ENCODE measurements at regions not wholly inside any gene's neighbourhood (a gene's known extent, or its start where the extent isn't known, plus 50 kb on each side); places are given as distances from the start of the nearest gene placed in this dataset.
"Not testable (repeated sequence)": the region's sequence is repeated elsewhere in the genome, so short reads cannot be mapped to it uniquely, and the experiment has no call there.

DNA sequence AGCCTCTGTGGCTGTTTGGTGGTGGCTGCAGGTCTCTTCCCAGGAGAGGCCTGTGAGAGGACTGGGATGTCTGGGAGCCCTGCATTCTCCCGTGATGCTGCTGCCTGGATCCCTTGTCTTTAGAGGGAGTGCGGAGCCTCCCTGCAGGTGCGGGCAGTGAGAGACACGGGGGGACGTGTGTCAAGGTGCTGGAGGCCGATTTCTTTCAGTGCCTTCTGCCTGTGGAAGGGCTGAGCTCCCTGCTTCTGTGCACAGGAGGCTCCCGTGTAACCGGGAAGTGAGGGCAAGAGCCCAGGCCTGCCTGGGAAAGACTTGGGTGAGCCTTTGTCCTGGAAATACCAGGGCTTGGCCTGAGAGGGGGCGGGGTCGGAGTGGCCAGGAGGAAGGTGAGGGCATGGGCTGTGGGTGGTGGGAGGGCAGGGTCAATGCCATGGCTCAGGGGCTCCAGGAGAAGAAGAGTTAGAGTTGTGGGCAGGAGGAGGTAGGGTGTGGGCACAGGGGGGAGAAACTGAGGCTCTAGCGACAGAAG lies 372.2 kb downstream of the TMEM121 start:
- DNase-seq (ENCODE audit: low read depth, low spot score) = no peak

DNA sequence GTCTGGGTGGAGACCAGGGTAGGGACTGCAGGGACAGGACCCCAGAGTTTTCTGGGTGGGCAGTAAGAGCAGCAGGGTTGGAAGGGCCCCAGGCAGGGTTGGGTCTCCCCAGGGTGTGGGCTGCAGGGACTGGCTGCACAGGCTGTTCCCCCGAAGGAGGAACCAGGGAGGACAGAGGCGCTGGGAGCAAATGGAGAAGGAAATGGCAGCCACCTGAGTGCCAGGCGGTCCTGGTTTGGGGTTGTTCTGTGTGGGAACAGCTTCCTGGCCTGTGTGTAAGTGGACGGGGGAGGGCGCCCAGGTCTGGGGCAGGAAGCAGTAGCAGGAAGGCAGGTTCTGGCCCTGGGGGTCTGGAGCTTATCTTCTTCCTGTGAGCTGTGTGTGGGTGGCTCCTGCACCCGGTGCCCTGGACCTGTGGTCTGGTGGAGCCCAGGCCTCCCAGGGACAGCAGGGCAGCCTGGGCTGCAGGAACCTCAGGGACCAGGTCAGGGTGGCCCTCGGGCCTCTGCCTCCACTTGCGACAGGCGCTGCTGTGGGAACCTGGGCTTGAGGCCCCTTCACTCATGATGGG lies 372.8 kb downstream of the TMEM121 start:
- no peak for DNase-seq (ENCODE audit: low read depth, low spot score)

- DNase-seq (ENCODE audit: low read depth, low spot score) = no peak
Measured at GRCh38 chr14:105899657-105900397, 373.4 kb downstream of the TMEM121 start.

DNA sequence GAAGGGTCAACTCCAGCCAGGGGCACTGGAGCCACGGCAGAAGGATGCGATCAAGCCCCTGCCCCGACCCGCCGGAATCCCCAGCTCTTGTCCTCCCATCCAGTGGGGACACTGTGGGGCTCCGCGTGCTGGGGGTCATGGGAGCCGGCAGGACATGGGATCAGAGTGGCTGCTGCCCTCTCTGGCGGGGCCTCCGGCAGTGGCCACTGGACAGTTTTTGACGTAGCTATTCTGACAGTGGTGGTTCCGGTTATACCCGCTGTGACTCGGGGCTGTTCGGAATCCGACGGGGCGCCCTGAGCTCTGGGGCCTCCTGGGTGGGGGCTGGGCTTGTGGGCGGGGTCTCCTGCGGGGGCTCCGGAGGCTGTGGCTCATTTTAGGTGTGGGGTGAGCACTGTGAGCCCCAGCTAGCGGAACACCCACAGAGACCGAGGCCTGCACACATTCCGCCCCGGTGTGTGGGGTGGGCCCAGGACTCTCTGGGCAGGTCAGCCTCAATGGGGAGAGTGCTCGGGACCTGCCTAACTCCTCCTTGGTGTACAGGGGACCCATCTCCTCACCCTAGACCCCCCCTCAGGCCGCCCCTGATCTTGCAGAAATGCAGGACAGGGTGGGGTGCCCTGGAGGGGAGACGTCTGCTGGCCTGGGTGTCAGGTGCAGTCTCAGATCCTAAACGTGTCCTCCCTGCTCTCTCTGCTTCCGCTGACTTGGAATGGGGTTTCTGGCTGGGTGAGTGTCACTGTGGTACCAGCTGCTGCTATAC lies 374.2 kb downstream of the TMEM121 start:
- DNase-seq (ENCODE audit: low read depth, low spot score) = no peak

DNA sequence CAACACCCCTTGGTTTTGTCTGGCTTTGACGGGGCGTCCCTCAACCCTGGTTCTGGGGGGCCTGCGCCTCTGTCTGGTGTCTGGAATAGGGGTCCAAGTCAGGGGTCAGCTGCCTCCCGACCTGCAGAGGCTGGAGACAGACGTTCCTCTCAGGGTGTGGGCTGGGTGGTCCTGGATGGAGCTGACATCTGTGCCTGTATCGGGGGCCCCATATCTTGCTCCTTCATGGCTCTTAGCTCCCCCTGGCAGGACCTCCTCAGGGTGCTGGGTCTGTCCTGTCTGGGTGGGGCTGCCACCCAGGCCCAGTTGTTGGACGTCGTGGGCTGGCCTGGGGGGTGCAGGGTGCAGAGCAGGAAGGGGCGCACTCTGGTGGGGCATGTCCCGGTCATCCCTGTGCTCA lies 374.8 kb downstream of the TMEM121 start:
- no peak for DNase-seq (ENCODE audit: low read depth, low spot score)

GRCh38 chr14:105902131-105902898 lies 375.9 kb downstream of the TMEM121 start:
- DNase-seq (ENCODE audit: low read depth, low spot score) = no peak

DNA sequence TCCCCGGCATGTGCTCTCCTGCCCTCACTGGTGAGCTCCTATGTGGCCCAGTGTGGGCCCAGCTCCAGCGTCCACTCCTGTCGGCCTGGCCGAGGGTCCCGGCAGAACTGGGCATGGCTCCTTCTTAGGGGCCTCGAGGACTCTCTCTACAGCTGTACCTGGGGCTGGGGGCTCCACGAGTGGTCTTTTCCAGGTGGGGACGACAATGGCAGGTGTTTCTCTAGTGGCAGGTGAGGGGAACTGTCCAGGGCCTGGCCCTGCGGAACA lies 376.4 kb downstream of the TMEM121 start:
- not testable (repeated sequence) for DNase-seq (ENCODE audit: low read depth, low spot score)

GRCh38 chr14:105903971-105904370 lies 377.6 kb downstream of the TMEM121 start:
- DNase-seq (ENCODE audit: low read depth, low spot score) = no peak

- DNase-seq (ENCODE audit: low read depth, low spot score) = no peak
Measured at GRCh38 chr14:105904379-105904778, 378.0 kb downstream of the TMEM121 start.

GRCh38 chr14:105905456-105905855 lies 379.1 kb downstream of the TMEM121 start:
- DNase-seq (ENCODE audit: low read depth, low spot score) = no peak

- no peak for DNase-seq (ENCODE audit: low read depth, low spot score)
Measured at GRCh38 chr14:105907276-105907675, 380.9 kb downstream of the TMEM121 start.

GRCh38 chr14:105908006-105908405 lies 381.6 kb downstream of the TMEM121 start:
- DNase-seq (ENCODE audit: low read depth, low spot score) = no peak

- no peak for DNase-seq (ENCODE audit: low read depth, low spot score)
Measured at GRCh38 chr14:105908481-105908911, 382.1 kb downstream of the TMEM121 start.

- no peak for DNase-seq (ENCODE audit: low read depth, low spot score)
Measured at GRCh38 chr14:105909046-105909827, 382.9 kb downstream of the TMEM121 start.

- DNase-seq (ENCODE audit: low read depth, low spot score) = not testable (repeated sequence)
Measured at GRCh38 chr14:105909828-105910120, 383.4 kb downstream of the TMEM121 start.

GRCh38 chr14:105910426-105910825 lies 384.0 kb downstream of the TMEM121 start:
- no peak for DNase-seq (ENCODE audit: low read depth, low spot score)

GRCh38 chr14:105911006-105911847 lies 384.8 kb downstream of the TMEM121 start:
- no peak for DNase-seq (ENCODE audit: low read depth, low spot score)

GRCh38 chr14:105911848-105912292 lies 385.5 kb downstream of the TMEM121 start:
- not testable (repeated sequence) for DNase-seq (ENCODE audit: low read depth, low spot score)

GRCh38 chr14:105912641-105913180 lies 386.3 kb downstream of the TMEM121 start:
- DNase-seq (ENCODE audit: low read depth, low spot score) = no peak

DNA sequence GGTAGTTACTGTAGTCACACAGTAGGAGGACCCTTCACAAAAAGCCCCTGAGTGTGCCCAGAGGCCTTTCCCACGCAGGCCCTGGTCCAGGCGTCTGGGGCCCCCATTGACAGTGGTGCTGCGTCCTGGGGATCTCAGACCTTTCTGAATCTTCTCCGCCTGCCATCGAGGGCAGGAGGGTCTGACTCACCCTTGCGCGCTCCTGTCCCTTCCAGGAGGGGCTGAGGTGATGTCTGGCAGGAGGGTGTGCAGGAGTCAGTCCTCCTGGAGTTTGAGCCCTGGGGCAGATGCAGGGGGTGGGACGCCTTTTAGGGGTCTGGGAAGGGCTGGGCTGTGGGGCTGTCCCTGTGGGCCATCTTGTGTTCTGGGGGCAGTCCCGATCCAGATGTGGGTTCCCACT lies 386.8 kb downstream of the TMEM121 start:
- DNase-seq (ENCODE audit: low read depth, low spot score) = no peak
